ENCODE measurements at regions not wholly inside any gene's neighbourhood (a gene's known extent, or its start where the extent isn't known, plus 50 kb on each side); places are given as distances from the start of the nearest gene placed in this dataset.

GRCh38 chr2:60608679-60609078, 55.2 kb upstream of the BCL11A start:
- Mint-ChIP-seq H3K9me3 (no peaks in the 10 kb centered on the region), H3K4me3 (no peak overlapping the region), H3K4me1 (peaks cover 10% of the 10 kb centered on the region), H3K36me3 (ENCODE audit: low read depth) (no peaks in the 10 kb centered on the region), H3K27ac (no peak overlapping the region), H3K27me3 (ENCODE audit: insufficient read depth) (peaks cover 3% of the 10 kb centered on the region)
- H3K4me1 ChIP-seq (ENCODE audit: control insufficient read depth, insufficient read depth, low read length): no peaks in the 10 kb centered on the region
- peak; percentile 40 for TF ChIP-seq CTCF (conservative IDR thresholded peaks at IDR 0.05)
- H3K36me3 ChIP-seq (ENCODE audit: control insufficient read depth, insufficient read depth, low read length): no peaks in the 10 kb centered on the region
- no peak overlapping the region for H3K27ac ChIP-seq (ENCODE audit: low read depth, low read length)
- no peaks in the 10 kb centered on the region for H3K9me3 ChIP-seq (ENCODE audit: control insufficient read depth, low read length)
- no peaks in the 10 kb centered on the region for H3K27me3 ChIP-seq (ENCODE audit: control insufficient read depth, insufficient read depth, low read length, poor library complexity, severe bottlenecking)
- 40 to 73% methylated on average over 1 to 3 of the region's 3 CpGs for WGBS, 2 experiments (ENCODE audit: insufficient coverage in 1 of 2, insufficient read length in 1 of 2)
- no peak overlapping the region for H3K9ac ChIP-seq (ENCODE audit: extremely low read depth, low read length, poor library complexity, severe bottlenecking)
- H3K4me3 ChIP-seq (ENCODE audit: low read length): no peak overlapping the region
- no peak for DNase-seq

- H3K27ac ChIP-seq (ENCODE audit: low read depth, low read length): no peak overlapping the region
Measured at GRCh38 chr2:60612033-60612432, 58.6 kb upstream of the BCL11A start.

GRCh38 chr2:60614319-60614718, 60.9 kb upstream of the BCL11A start:
- H3K27ac Mint-ChIP-seq: no peak overlapping the region
- no peak for DNase-seq
- no peak for TF ChIP-seq CTCF (conservative IDR thresholded peaks at IDR 0.05)
- H3K27ac ChIP-seq (ENCODE audit: low read depth, low read length): no peak overlapping the region
- no peak overlapping the region for H3K4me3 ChIP-seq (ENCODE audit: low read length)
- H3K36me3 Mint-ChIP-seq (ENCODE audit: low read depth): no peaks in the 10 kb centered on the region
- H3K4me1 ChIP-seq (ENCODE audit: control insufficient read depth, insufficient read depth, low read length): no peaks in the 10 kb centered on the region
- H3K9ac ChIP-seq (ENCODE audit: extremely low read depth, low read length, poor library complexity, severe bottlenecking): no peak overlapping the region
- 91 to 94% methylated on average over 6 of the region's 6 CpGs for WGBS, 2 experiments (ENCODE audit: insufficient coverage in 1 of 2, insufficient read length in 1 of 2)
- H3K36me3 ChIP-seq (ENCODE audit: control insufficient read depth, insufficient read depth, low read length): no peaks in the 10 kb centered on the region
- H3K4me3 Mint-ChIP-seq: no peak overlapping the region
- no peaks in the 10 kb centered on the region for H3K9me3 ChIP-seq (ENCODE audit: control insufficient read depth, low read length)
- H3K9me3 Mint-ChIP-seq: no peaks in the 10 kb centered on the region
- peaks cover 3% of the 10 kb centered on the region for H3K27me3 Mint-ChIP-seq (ENCODE audit: insufficient read depth)
- H3K27me3 ChIP-seq (ENCODE audit: control insufficient read depth, insufficient read depth, low read length, poor library complexity, severe bottlenecking): peaks cover 9% of the 10 kb centered on the region
- H3K4me1 Mint-ChIP-seq: peaks cover 2% of the 10 kb centered on the region

More at GRCh38 chr2:60612033-60612432, 58.6 kb upstream of the BCL11A start:
- Histone ChIP-seq H3K4me3 (ENCODE audit: low read length) (no peak overlapping the region), H3K36me3 (ENCODE audit: control insufficient read depth, insufficient read depth, low read length) (no peaks in the 10 kb centered on the region), H3K9ac (ENCODE audit: extremely low read depth, low read length, poor library complexity, severe bottlenecking) (no peak overlapping the region), H3K9me3 (ENCODE audit: control insufficient read depth, low read length) (no peaks in the 10 kb centered on the region), H3K4me1 (ENCODE audit: control insufficient read depth, insufficient read depth, low read length) (no peaks in the 10 kb centered on the region), H3K27me3 (ENCODE audit: control insufficient read depth, insufficient read depth, low read length, poor library complexity, severe bottlenecking) (no peaks in the 10 kb centered on the region)
- 83 to 92% methylated on average over 1 to 3 of the region's 3 CpGs for WGBS, 2 experiments (ENCODE audit: insufficient coverage in 1 of 2, insufficient read length in 1 of 2)
- H3K9me3 Mint-ChIP-seq: no peaks in the 10 kb centered on the region
- no peak overlapping the region for H3K27ac Mint-ChIP-seq
- peaks cover 3% of the 10 kb centered on the region for H3K27me3 Mint-ChIP-seq (ENCODE audit: insufficient read depth)
- DNase-seq: no peak
- TF ChIP-seq CTCF (conservative IDR thresholded peaks at IDR 0.05): no peak
- H3K4me3 Mint-ChIP-seq: no peak overlapping the region
- peaks cover 10% of the 10 kb centered on the region for H3K4me1 Mint-ChIP-seq
- no peaks in the 10 kb centered on the region for H3K36me3 Mint-ChIP-seq (ENCODE audit: low read depth)
